Liver (tissue), 3 donors: ENCODE measurements at regions not wholly inside any gene's neighbourhood (a gene's known extent, or its start where the extent isn't known, plus 50 kb on each side); places are given as distances from the start of the nearest gene placed in this dataset.

Experiments used
- CTCF ChIP-seq: fragments of 150-350 bp; IDR thresholded peaks from 2 replicates; pipeline ENCODE4 v1.5.1; 2017; ENCODE audit warnings: improper control_type of control experiment, low read depth, low read length; ENCODE audit not compliant: missing input control
- JUND ChIP-seq, 2 donors: IDR thresholded peaks; 2 replicates each; pipeline ENCODE4 v1.6.1; 2016; ENCODE audit warnings: antibody characterized with exemption in 2 of 2
- RXRA ChIP-seq, 2 donors: IDR thresholded peaks; 2 replicates each; pipeline ENCODE4 v1.6.1; 2017 to 2018; ENCODE audit warnings: antibody characterized with exemption in 2 of 2, mild to moderate bottlenecking in 1 of 2
- SP1 ChIP-seq: IDR thresholded peaks from 2 replicates; pipeline ENCODE4 v1.6.1; 2018; ENCODE audit warnings: antibody characterized with exemption, mild to moderate bottlenecking
- YY1 ChIP-seq: IDR thresholded peaks from 2 replicates; pipeline ENCODE4 v1.6.1; 2016; ENCODE audit warnings: antibody characterized with exemption, mild to moderate bottlenecking
- TF ChIP-seq, protein P1 (sequence below): IDR thresholded peaks from 2 replicates; pipeline ENCODE4 v1.6.1; 2016; ENCODE audit warnings: antibody characterized with exemption
- TF ChIP-seq, protein P2 (sequence below): IDR thresholded peaks from 2 replicates; pipeline ENCODE4 v1.6.1; 2016; ENCODE audit warnings: antibody characterized with exemption, mild to moderate bottlenecking
- donor health status: healthy.
- donor health status: healthy.

DNA sequence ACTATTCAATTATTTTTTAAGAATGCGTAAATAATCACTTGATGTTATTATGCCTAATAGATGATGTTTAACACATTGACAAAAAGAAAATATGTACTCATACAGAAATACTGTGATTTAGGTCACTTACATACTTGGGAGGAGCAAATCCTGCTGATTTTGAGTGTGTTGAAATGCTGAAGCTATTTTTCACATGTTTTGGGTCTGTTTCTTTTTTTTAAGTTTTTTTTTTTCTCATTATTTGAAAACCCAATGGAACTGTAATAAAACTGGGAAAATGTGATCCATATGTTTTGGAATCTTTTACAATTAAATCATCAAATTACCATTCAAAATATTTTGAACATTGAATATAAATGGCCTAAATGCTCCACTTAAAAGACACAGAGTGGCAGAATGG, 366.2 kb upstream of the ADAMTS5 start:
- no peak for TF ChIP-seq JUND (IDR thresholded peaks at IDR 0.05)
- TF ChIP-seq, protein P1, sequence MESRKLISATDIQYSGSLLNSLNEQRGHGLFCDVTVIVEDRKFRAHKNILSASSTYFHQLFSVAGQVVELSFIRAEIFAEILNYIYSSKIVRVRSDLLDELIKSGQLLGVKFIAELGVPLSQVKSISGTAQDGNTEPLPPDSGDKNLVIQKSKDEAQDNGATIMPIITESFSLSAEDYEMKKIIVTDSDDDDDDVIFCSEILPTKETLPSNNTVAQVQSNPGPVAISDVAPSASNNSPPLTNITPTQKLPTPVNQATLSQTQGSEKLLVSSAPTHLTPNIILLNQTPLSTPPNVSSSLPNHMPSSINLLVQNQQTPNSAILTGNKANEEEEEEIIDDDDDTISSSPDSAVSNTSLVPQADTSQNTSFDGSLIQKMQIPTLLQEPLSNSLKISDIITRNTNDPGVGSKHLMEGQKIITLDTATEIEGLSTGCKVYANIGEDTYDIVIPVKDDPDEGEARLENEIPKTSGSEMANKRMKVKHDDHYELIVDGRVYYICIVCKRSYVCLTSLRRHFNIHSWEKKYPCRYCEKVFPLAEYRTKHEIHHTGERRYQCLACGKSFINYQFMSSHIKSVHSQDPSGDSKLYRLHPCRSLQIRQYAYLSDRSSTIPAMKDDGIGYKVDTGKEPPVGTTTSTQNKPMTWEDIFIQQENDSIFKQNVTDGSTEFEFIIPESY: no peak
- no peak for TF ChIP-seq SP1
- no peak for TF ChIP-seq CTCF
- no peak for TF ChIP-seq YY1
- no peak for TF ChIP-seq RXRA (IDR thresholded peaks at IDR 0.05)
- TF ChIP-seq, protein P2, sequence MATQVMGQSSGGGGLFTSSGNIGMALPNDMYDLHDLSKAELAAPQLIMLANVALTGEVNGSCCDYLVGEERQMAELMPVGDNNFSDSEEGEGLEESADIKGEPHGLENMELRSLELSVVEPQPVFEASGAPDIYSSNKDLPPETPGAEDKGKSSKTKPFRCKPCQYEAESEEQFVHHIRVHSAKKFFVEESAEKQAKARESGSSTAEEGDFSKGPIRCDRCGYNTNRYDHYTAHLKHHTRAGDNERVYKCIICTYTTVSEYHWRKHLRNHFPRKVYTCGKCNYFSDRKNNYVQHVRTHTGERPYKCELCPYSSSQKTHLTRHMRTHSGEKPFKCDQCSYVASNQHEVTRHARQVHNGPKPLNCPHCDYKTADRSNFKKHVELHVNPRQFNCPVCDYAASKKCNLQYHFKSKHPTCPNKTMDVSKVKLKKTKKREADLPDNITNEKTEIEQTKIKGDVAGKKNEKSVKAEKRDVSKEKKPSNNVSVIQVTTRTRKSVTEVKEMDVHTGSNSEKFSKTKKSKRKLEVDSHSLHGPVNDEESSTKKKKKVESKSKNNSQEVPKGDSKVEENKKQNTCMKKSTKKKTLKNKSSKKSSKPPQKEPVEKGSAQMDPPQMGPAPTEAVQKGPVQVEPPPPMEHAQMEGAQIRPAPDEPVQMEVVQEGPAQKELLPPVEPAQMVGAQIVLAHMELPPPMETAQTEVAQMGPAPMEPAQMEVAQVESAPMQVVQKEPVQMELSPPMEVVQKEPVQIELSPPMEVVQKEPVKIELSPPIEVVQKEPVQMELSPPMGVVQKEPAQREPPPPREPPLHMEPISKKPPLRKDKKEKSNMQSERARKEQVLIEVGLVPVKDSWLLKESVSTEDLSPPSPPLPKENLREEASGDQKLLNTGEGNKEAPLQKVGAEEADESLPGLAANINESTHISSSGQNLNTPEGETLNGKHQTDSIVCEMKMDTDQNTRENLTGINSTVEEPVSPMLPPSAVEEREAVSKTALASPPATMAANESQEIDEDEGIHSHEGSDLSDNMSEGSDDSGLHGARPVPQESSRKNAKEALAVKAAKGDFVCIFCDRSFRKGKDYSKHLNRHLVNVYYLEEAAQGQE: no peak
